SH-SY5Y (cell line): ENCODE measurements at regions not wholly inside any gene's neighbourhood (a gene's known extent, or its start where the extent isn't known, plus 50 kb on each side); places are given as distances from the start of the nearest gene placed in this dataset.

Experiments
- GATA2 ChIP-seq: IDR thresholded peaks from 2 replicates; pipeline ENCODE4 v1.6.1; 2011; ENCODE audit warnings: mild to moderate bottlenecking, low read depth, low read length
- GATA3 ChIP-seq: IDR thresholded peaks from 2 replicates; pipeline ENCODE4 v1.6.1; 2011; ENCODE audit warnings: low read depth, mild to moderate bottlenecking, low read length, moderate library complexity

GRCh38 chr3:177642042-177642803 is 444.9 kb upstream of the TBL1XR1 start:
- no peak for TF ChIP-seq GATA2
- no peak for TF ChIP-seq GATA3

DNA sequence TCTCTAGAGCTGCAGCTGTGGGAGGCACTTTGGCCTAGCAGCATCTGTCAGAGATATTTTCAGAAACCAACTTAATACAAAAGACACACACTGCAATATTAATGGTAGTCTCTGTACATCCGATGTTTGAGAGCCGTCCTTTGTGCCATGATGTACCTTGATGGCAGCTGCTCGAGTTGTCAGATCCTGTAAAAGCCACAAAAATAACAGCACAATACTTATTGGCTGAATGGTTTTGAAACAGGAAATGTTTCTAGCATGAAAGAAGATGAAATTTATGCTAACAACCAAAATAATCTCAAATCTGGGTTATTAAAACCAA is 445.5 kb upstream of the TBL1XR1 start:
- no peak for TF ChIP-seq GATA2
- TF ChIP-seq GATA3: no peak

- no peak for TF ChIP-seq GATA2
- no peak for TF ChIP-seq GATA3
Observed at GRCh38 chr3:177646749-177647148, 449.5 kb upstream of the TBL1XR1 start.

DNA sequence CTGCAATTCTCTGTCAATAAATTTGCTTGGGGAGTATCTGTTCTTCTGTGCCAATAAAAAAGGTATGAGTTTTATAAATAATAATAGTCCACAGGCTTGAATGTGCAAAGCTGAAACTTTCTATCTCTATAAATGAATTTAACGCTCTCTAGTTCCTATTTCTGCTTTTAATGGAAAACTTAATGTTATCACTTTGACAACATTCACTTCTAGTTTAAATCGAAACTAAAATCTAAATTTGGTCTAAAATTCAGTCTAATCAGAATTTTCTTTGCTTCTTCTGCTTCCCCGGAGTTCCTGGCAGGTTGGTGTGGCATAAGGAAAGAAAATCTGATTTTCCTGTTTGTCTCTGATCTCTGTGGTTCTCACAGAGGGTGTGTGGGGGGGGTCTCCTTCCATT is 450.1 kb upstream of the TBL1XR1 start:
- TF ChIP-seq GATA3 (no peak), GATA2 (no peak)

- TF ChIP-seq GATA2 (no peak), GATA3 (no peak)
Observed at GRCh38 chr3:177647876-177648275, 450.6 kb upstream of the TBL1XR1 start.

DNA sequence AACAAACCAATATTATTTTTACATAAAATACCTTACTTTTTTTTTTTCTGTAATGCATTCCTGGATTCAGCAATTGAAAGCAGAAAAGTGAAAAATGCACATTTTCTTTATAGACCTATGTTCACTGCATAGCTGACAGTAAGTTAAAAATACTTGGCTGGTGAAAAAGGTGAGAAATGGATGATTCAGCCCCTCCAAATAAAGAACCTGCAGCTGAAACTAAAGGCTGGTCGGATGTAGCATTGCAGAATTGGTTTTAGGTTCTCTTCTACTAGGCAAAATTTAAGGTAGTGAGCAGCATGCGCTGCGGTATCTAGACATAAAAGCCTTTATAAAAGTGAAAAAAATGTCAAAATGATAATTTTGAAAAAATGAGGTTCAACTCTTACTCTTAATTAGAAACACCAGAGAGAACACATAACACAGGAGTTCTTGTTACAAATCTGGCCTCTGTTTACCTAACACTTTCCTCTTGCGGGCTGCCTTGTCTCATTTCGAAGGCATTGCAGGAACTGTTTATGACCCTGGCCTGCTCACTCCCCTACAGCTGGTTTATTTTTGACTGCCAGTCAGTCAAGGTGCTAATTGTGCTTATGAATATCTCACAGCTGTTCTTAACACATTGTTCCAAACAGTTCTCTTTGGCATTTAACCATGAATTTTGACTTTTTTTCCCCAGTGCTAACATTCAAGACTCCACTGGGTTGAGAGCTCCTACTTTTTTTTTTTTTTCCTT is 455.4 kb upstream of the TBL1XR1 start:
- TF ChIP-seq GATA3 (no peak), GATA2 (no peak)

- TF ChIP-seq GATA2 (no peak), GATA3 (no peak)
Observed at GRCh38 chr3:177657243-177657642, 460.0 kb upstream of the TBL1XR1 start.

DNA sequence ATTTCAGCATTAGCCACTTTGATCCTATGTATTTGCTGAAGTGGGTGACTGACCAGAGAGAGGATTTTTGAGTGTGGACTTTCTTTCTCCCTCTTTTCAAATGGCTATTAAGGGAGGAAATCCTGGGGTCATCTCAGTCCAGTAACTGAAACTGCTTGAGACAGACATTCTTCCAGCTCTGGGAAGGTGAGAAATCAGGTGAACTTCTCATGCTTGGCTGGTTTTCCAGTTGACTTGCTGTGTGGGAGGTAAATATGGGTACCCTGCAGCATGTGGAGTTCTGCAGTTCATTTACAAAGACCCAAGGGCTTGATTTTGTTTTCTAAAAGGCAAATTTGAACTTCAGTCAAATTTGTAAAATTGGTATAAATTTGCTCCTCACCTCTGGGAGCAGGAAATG is 461.1 kb upstream of the TBL1XR1 start:
- TF ChIP-seq GATA3 (no peak), GATA2 (no peak)

- TF ChIP-seq GATA3: no peak
Observed at GRCh38 chr3:177665122-177665808, 468.0 kb upstream of the TBL1XR1 start.

- TF ChIP-seq GATA2 (no peak), GATA3 (no peak)
Observed at GRCh38 chr3:177672252-177672911, 475.1 kb upstream of the TBL1XR1 start.

GRCh38 chr3:177673112-177673914 is 476.0 kb upstream of the TBL1XR1 start:
- TF ChIP-seq GATA2 (no peak), GATA3 (no peak)

- TF ChIP-seq GATA3 (no peak), GATA2 (no peak)
Observed at GRCh38 chr3:177674186-177674585, 476.9 kb upstream of the TBL1XR1 start.

GRCh38 chr3:177676148-177676547 is 478.9 kb upstream of the TBL1XR1 start:
- no peak for TF ChIP-seq GATA2
- TF ChIP-seq GATA3: no peak

- no peak for TF ChIP-seq GATA2
- TF ChIP-seq GATA3: no peak
Observed at GRCh38 chr3:177676947-177677587, 479.8 kb upstream of the TBL1XR1 start.
